HepG2 (cell line): ENCODE measurements at regions not wholly inside any gene's neighbourhood (a gene's known extent, or its start where the extent isn't known, plus 50 kb on each side); places are given as distances from the start of the nearest gene placed in this dataset.

Experiments used
- ESRRA ChIP-seq: sonication (generic); formaldehyde crosslinking; IDR thresholded peaks from 2 replicates; pipeline ENCODE4 v1.5.1; 2020; ENCODE audit warnings: mild to moderate bottlenecking, low read depth, missing genetic modification reagents
- EZH2 ChIP-seq: conservative IDR thresholded peaks from 2 replicates; pipeline ENCODE4 v1.6.1; 2012; ENCODE audit warnings: mild to moderate bottlenecking, low read depth, low read length, moderate library complexity
- RFX5 ChIP-seq: IDR thresholded peaks from 2 replicates; pipeline ENCODE4 v1.6.1; 2011; ENCODE audit warnings: low read depth, low read length, improper control_type of control experiment
- TF ChIP-seq, protein P1 (sequence below): sonication (generic); formaldehyde crosslinking; IDR thresholded peaks from 2 replicates; pipeline ENCODE4 v1.4.0; 2020; ENCODE audit warnings: missing genetic modification reagents, mild to moderate bottlenecking, borderline replicate concordance

- TF ChIP-seq ESRRA (no peak), EZH2 (no peak), RFX5 (no peak)
- TF ChIP-seq, protein P1, sequence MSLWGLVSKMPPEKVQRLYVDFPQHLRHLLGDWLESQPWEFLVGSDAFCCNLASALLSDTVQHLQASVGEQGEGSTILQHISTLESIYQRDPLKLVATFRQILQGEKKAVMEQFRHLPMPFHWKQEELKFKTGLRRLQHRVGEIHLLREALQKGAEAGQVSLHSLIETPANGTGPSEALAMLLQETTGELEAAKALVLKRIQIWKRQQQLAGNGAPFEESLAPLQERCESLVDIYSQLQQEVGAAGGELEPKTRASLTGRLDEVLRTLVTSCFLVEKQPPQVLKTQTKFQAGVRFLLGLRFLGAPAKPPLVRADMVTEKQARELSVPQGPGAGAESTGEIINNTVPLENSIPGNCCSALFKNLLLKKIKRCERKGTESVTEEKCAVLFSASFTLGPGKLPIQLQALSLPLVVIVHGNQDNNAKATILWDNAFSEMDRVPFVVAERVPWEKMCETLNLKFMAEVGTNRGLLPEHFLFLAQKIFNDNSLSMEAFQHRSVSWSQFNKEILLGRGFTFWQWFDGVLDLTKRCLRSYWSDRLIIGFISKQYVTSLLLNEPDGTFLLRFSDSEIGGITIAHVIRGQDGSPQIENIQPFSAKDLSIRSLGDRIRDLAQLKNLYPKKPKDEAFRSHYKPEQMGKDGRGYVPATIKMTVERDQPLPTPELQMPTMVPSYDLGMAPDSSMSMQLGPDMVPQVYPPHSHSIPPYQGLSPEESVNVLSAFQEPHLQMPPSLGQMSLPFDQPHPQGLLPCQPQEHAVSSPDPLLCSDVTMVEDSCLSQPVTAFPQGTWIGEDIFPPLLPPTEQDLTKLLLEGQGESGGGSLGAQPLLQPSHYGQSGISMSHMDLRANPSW = no peak
Observed at GRCh38 chr21:16291296-16291695, 561.5 kb downstream of the USP25 start.
